CD4-positive, alpha-beta memory T cell (primary cell): ENCODE measurements at regions not wholly inside any gene's neighbourhood (a gene's known extent, or its start where the extent isn't known, plus 50 kb on each side); places are given as distances from the start of the nearest gene placed in this dataset.

Experiments
- CTCF ChIA-PET: fragments of 350-600 bp; sonication (Branson Sonifier 250); formaldehyde crosslinking; loops from one replicate; lab custom pipeline; 2021; ENCODE audit warnings: inconsistent platforms; ENCODE audit not compliant: partially characterized antibody; lab: Charles Lee
- POLR2A ChIA-PET: fragments of 350-600 bp; sonication (Branson Sonifier 250); formaldehyde crosslinking; loops from one replicate; lab custom pipeline; 2021; ENCODE audit not compliant: partially characterized antibody; lab: Charles Lee
- DNase-seq, 5 donors: peaks; one replicate each; pipeline versions ENCODE4 v3.0.0 to v3.0.0-alpha.2; 2020 to 2022; ENCODE audit warnings: mixed read lengths in 1 of 5
- H3K27ac ChIP-seq: one replicate; pipeline ENCODE4 v1.7.0; 2013; ENCODE audit warnings: low read depth, low read length
- H3K27me3 ChIP-seq: 2 replicates; pipeline ENCODE4 v1.7.0; 2013; ENCODE audit warnings: mild to moderate bottlenecking, low read length, moderate library complexity; ENCODE audit not compliant: insufficient read depth
- H3K36me3 ChIP-seq: 2 replicates; pipeline ENCODE4 v1.7.0; 2013; ENCODE audit warnings: mild to moderate bottlenecking, low read length, moderate library complexity; ENCODE audit not compliant: insufficient read depth
- H3K4me1 ChIP-seq: 2 replicates; pipeline ENCODE4 v1.7.0; 2013; ENCODE audit warnings: mild to moderate bottlenecking, low read length, moderate library complexity; ENCODE audit not compliant: insufficient read depth
- H3K4me3 ChIP-seq, 2 donors: one replicate each; pipeline ENCODE4 v1.7.0; 2013; ENCODE audit warnings: low read length in 2 of 2, mild to moderate bottlenecking in 1 of 2
- H3K9me3 ChIP-seq, 2 donors: one replicate each; pipeline ENCODE4 v1.7.0; 2013; ENCODE audit warnings: low read length in 2 of 2, control low read depth in 1 of 2; ENCODE audit not compliant: control insufficient read depth in 1 of 2
- H3K27ac Mint-ChIP-seq, 7 donors: one replicate each; pipeline ENCODE4 v1.8.0; 2020 to 2021; ENCODE audit warnings: mixed read lengths in 7 of 7, mild to moderate bottlenecking in 6 of 7, inconsistent platforms in 3 of 7, moderate library complexity in 3 of 7
- H3K27me3 Mint-ChIP-seq, 2 donors: one replicate each; pipeline ENCODE4 v1.8.0; 2020 to 2021; ENCODE audit warnings: mixed read lengths in 2 of 2
- H3K36me3 Mint-ChIP-seq, 2 donors: one replicate each; pipeline ENCODE4 v1.8.0; 2020 to 2021; ENCODE audit warnings: mixed read lengths in 2 of 2, inconsistent platforms in 1 of 2, mild to moderate bottlenecking in 1 of 2
- H3K4me1 Mint-ChIP-seq, 4 donors: one replicate each; pipeline ENCODE4 v1.8.0; 2020 to 2021; ENCODE audit warnings: mixed read lengths in 4 of 4, mild to moderate bottlenecking in 1 of 4
- H3K4me3 Mint-ChIP-seq, 8 donors: one replicate each; pipeline ENCODE4 v1.8.0; 2020 to 2021; ENCODE audit warnings: mixed read lengths in 8 of 8, mild to moderate bottlenecking in 7 of 8, moderate library complexity in 6 of 8, inconsistent platforms in 3 of 8
- H3K9me3 Mint-ChIP-seq, 8 donors: one replicate each; pipeline ENCODE4 v1.8.0; 2020 to 2021; ENCODE audit warnings: mixed read lengths in 8 of 8, mild to moderate bottlenecking in 5 of 8, inconsistent platforms in 3 of 8, moderate library complexity in 1 of 8
- intact Hi-C: fragments of 100-400 bp; cut with micrococcal nuclease; formaldehyde crosslinking; loops from one replicate; pipeline ENCODE4 v1.15.1; 2023

GRCh38 chr17:77377710-77378235 lies 237.0 kb downstream of the SEC14L1 start:
- Histone ChIP-seq H3K4me3 (no peak overlapping the region), H3K4me1 (peaks cover 82% of the 10 kb centered on the region), H3K9me3 (no peaks in the 10 kb centered on the region), H3K27me3 (no peaks in the 10 kb centered on the region), H3K27ac (no peak overlapping the region), H3K36me3 (no peaks in the 10 kb centered on the region)
- Mint-ChIP-seq H3K36me3 (peaks cover 3 to 36% of the 10 kb centered on the region in 2 donors), H3K9me3 (no peaks in the 10 kb centered on the region), H3K27me3 (no peaks in the 10 kb centered on the region), H3K4me3 (peak overlapping the region; percentile 41 to 100 (median 86)), H3K27ac (peak overlapping the region; percentile 80 to 98 (median 89)), H3K4me1 (peaks cover 47 to 89% (median 70%) of the 10 kb centered on the region in 4 donors)
- intact Hi-C loops, result no loop called here
- CTCF ChIA-PET, result interaction anchor here (1.5 to 4.6 kb wide), 3 partner anchors 13 to 47 kb away, joined by 5 to 46 read pairs (median 42); no protein-coding TSS in a partner anchor
- POLR2A ChIA-PET, result interaction anchor here (0.8 to 97.0 kb wide), 7 partner anchors 11 to 117 kb away, joined by 3 to 6031 read pairs (median 57); no protein-coding TSS in a partner anchor
- no peak for DNase-seq

- ChIA-PET CTCF (interaction anchor here (1.5 to 4.6 kb wide), 3 partner anchors 12 to 47 kb away, joined by 5 to 46 read pairs (median 42); no protein-coding TSS in a partner anchor), POLR2A (interaction anchor here (0.8 to 97.0 kb wide), 6 partner anchors 11 to 116 kb away, joined by 3 to 6031 read pairs (median 152); no protein-coding TSS in a partner anchor)
Observed at GRCh38 chr17:77378318-77379064, 237.7 kb downstream of the SEC14L1 start.

GRCh38 chr17:77379065-77379428 lies 238.3 kb downstream of the SEC14L1 start:
- peaks cover 59 to 100% (median 81%) of the 10 kb centered on the region in 4 donors for H3K4me1 Mint-ChIP-seq
- H3K4me3 Mint-ChIP-seq, result peak overlapping the region in 4 of 8 donors; percentile 21 to 100 (median 61)
- POLR2A ChIA-PET, result interaction anchor here (97.0 kb wide), 1 partner anchor 53 kb away, joined by 6031 read pairs; no protein-coding TSS in a partner anchor

More at GRCh38 chr17:77378318-77379064, 237.7 kb downstream of the SEC14L1 start:
- H3K4me1 ChIP-seq, result peaks cover 89% of the 10 kb centered on the region
- no peaks in the 10 kb centered on the region for H3K9me3 ChIP-seq
- DNase-seq, result no peak
- Mint-ChIP-seq H3K9me3 (no peaks in the 10 kb centered on the region), H3K27ac (peak overlapping the region; percentile 53 to 98 (median 88)), H3K27me3 (no peaks in the 10 kb centered on the region), H3K36me3 (peaks cover 3 to 41% of the 10 kb centered on the region in 2 donors), H3K4me3 (peak overlapping the region; percentile 41 to 100 (median 86)), H3K4me1 (peaks cover 54 to 96% (median 76%) of the 10 kb centered on the region in 4 donors)
- no peaks in the 10 kb centered on the region for H3K27me3 ChIP-seq
- intact Hi-C loops, result no loop called here
- H3K27ac ChIP-seq, result no peak overlapping the region
- no peaks in the 10 kb centered on the region for H3K36me3 ChIP-seq
- H3K4me3 ChIP-seq, result no peak overlapping the region

GRCh38 chr17:77379832-77380231 lies 239.1 kb downstream of the SEC14L1 start:
- Mint-ChIP-seq H3K36me3 (peaks cover 4 to 38% of the 10 kb centered on the region in 2 donors), H3K27me3 (no peaks in the 10 kb centered on the region), H3K4me1 (peaks cover 63 to 100% (median 88%) of the 10 kb centered on the region in 4 donors), H3K9me3 (no peaks in the 10 kb centered on the region), H3K27ac (peak overlapping the region; percentile 32 to 91 (median 59)), H3K4me3 (peak overlapping the region in 5 of 8 donors; percentile 19 to 64 (median 34))
- Histone ChIP-seq H3K9me3 (no peaks in the 10 kb centered on the region), H3K36me3 (no peaks in the 10 kb centered on the region), H3K27ac (no peak overlapping the region), H3K4me3 (no peak overlapping the region), H3K4me1 (peaks cover 98% of the 10 kb centered on the region), H3K27me3 (no peaks in the 10 kb centered on the region)
- ChIA-PET POLR2A (interaction anchor here (97.0 kb wide), 1 partner anchor 52 kb away, joined by 6031 read pairs; no protein-coding TSS in a partner anchor), CTCF (interaction anchor here (3.5 kb wide), 1 partner anchor 20 kb away, joined by 38 read pairs; no protein-coding TSS in a partner anchor)
- intact Hi-C loops, result no loop called here
- DNase-seq, result no peak

More at GRCh38 chr17:77379065-77379428, 238.3 kb downstream of the SEC14L1 start:
- Mint-ChIP-seq H3K9me3 (no peaks in the 10 kb centered on the region), H3K27ac (peak overlapping the region in 5 of 7 donors; percentile 32 to 97 (median 48)), H3K36me3 (peaks cover 7 to 40% of the 10 kb centered on the region in 2 donors), H3K27me3 (no peaks in the 10 kb centered on the region)
- Histone ChIP-seq H3K4me1 (peaks cover 95% of the 10 kb centered on the region), H3K27me3 (no peaks in the 10 kb centered on the region), H3K36me3 (no peaks in the 10 kb centered on the region), H3K27ac (no peak overlapping the region), H3K4me3 (no peak overlapping the region), H3K9me3 (no peaks in the 10 kb centered on the region)
- CTCF ChIA-PET, result no interaction called here
- intact Hi-C loops, result no loop called here
- no peak for DNase-seq

DNA sequence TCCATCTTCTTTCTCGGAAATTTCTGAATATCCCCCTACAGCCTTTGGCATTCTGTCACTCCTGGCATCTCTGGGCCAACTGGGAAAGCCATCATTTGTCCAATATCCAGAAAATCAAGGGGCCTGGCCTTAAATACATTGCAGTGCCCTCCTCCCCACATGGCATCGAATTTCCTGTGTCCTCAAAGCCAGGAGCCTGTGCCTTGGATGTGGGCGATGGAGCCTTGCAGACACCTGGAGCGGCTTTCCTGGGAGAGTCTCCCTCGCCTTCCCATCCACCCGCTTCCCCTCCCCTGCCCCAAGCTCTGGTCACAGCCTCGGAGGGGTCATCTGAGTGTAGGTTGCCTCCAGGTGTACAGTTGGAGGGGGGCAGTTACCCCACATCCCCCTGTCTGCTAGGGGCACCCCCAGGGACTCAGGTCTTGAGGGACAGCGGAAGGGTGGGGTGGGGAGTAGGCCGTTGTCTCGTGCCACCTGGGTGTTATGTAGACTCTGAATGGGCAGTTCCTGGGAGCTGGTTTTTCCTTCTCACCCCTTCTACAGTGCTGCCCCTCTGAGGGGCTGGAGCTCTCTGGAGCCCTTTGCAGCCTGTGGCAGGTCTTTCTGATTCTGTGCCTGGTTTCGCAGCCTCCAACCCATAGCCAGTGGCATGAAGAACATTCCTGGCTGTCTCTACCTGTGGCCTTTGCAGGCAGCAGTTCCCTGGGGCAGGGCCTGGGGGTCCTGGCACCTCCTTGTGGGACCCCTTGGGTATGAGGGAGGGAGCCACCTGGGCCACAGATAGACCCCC lies 239.8 kb downstream of the SEC14L1 start:
- H3K27ac Mint-ChIP-seq, result peak overlapping the region; percentile 67 to 95 (median 81)
- CTCF ChIA-PET, result interaction anchor here (1.1 to 3.5 kb wide), 4 partner anchors 8 to 49 kb away, joined by 3 to 38 read pairs (median 20); no protein-coding TSS in a partner anchor
- peak overlapping the region; percentile 50 for H3K27ac ChIP-seq

DNA sequence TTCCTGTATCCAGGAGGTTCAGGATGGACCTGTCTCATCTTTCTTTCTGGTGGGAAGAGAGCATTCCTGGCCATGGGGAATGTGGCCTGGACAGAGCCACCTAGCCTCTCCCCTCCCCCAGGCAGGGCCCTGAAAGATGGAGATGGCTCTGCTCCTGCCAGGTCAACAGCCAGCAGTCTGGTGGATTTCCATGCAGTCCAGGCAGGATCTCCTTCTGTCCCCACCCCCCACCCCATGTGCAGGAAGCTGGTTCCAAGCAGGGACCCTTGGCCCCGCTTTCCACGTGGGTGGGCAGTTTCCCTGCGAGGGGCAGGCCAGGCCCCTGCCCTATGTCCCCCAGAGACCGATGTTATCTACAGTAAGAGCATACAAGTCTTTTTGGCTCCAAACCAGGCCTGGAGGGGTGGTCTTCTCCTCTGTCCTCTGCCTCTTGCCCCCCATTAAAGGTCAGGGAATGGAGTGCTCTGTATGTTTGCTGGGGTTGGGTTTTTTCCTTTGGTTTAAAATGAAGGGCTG lies 240.5 kb downstream of the SEC14L1 start:
- Histone ChIP-seq H3K4me1 (peaks cover 99% of the 10 kb centered on the region), H3K4me3 (peak overlapping the region in 1 of 2 donors; percentile 28), H3K36me3 (no peaks in the 10 kb centered on the region), H3K9me3 (no peaks in the 10 kb centered on the region), H3K27me3 (no peaks in the 10 kb centered on the region), H3K27ac (peak overlapping the region; percentile 50)
- intact Hi-C loops, result no loop called here
- no peaks in the 10 kb centered on the region for H3K27me3 Mint-ChIP-seq
- H3K9me3 Mint-ChIP-seq, result no peaks in the 10 kb centered on the region
- ChIA-PET POLR2A (interaction anchor here (0.7 to 97.0 kb wide), 9 partner anchors 8 to 114 kb away, joined by 3 to 6031 read pairs (median 20); no protein-coding TSS in a partner anchor), CTCF (interaction anchor here (1.1 to 3.5 kb wide), 11 partner anchors 8 to 114 kb away, joined by 3 to 38 read pairs (median 10); no protein-coding TSS in a partner anchor)
- DNase-seq, result no peak
- peak overlapping the region in 7 of 8 donors; percentile 55 to 94 (median 80) for H3K4me3 Mint-ChIP-seq
- H3K27ac Mint-ChIP-seq, result peak overlapping the region; percentile 74 to 95 (median 91)
- H3K4me1 Mint-ChIP-seq, result peaks cover 60 to 100% (median 86%) of the 10 kb centered on the region in 4 donors
- peaks cover 4 to 27% of the 10 kb centered on the region in 2 donors for H3K36me3 Mint-ChIP-seq

More for the DNA sequence above, 239.8 kb downstream of the SEC14L1 start:
- H3K36me3 ChIP-seq, result no peaks in the 10 kb centered on the region
- no peaks in the 10 kb centered on the region for H3K27me3 ChIP-seq
- peaks cover 60 to 100% (median 85%) of the 10 kb centered on the region in 4 donors for H3K4me1 Mint-ChIP-seq
- H3K36me3 Mint-ChIP-seq, result peaks cover 4 to 33% of the 10 kb centered on the region in 2 donors
- peak overlapping the region in 3 of 8 donors; percentile 17 to 61 (median 36) for H3K4me3 Mint-ChIP-seq
- no peak for DNase-seq
- intact Hi-C loops, result no loop called here
- POLR2A ChIA-PET, result interaction anchor here (2.5 to 97.0 kb wide), 6 partner anchors 7 to 51 kb away, joined by 10 to 6031 read pairs (median 32); no protein-coding TSS in a partner anchor
- no peak overlapping the region for H3K4me3 ChIP-seq
- no peaks in the 10 kb centered on the region for H3K27me3 Mint-ChIP-seq
- H3K9me3 Mint-ChIP-seq, result no peaks in the 10 kb centered on the region
- no peaks in the 10 kb centered on the region for H3K9me3 ChIP-seq
- peaks cover 98% of the 10 kb centered on the region for H3K4me1 ChIP-seq
